A549 (cell line): ENCODE measurements at regions not wholly inside any gene's neighbourhood (a gene's known extent, or its start where the extent isn't known, plus 50 kb on each side); places are given as distances from the start of the nearest gene placed in this dataset.

Experiments
- ATAC-seq, 2 experiments: fragments of 200-7000 bp in 1 of 2; fragments of >200 bp in 1 of 2; cut with Nextera tagmentation in 1 of 2; cut with Tn5 transposase in 1 of 2; 3 replicates each; pipeline versions ENCODE4 v1.8.0 to v1.9.1; 2018 to 2020; ENCODE audit warnings: mild to moderate bottlenecking in 1 of 2, moderate library complexity in 1 of 2
- CTCF ChIA-PET: fragments of 300-600 bp; sonication (Branson Sonifier 250); formaldehyde crosslinking; extraction: SDS; loops from one replicate; lab custom pipeline; 2021; ENCODE audit warnings: antibody characterized with exemption, inconsistent platforms; lab: Yijun Ruan, JAX
- POLR2A ChIA-PET: fragments of 350-600 bp; formaldehyde crosslinking; extraction: SDS; loops from one replicate; lab custom pipeline; 2021; ENCODE audit warnings: antibody characterized with exemption, inconsistent platforms; lab: Yijun Ruan, JAX
- DNase-seq, 2 experiments: peaks; one replicate each; pipeline versions ENCODE4 v3.0.0 to v3.0.0-alpha.2; 2011 to 2016; ENCODE audit warnings: low read depth in 1 of 2, low spot score in 1 of 2
- FAIRE-seq: peaks from 2 replicates; lab custom pipeline; 2011; peaks lifted over from hg19 to GRCh38; lab: Jason Lieb, UNC
- H3K27ac ChIP-seq, 2 experiments: fragments of >200 bp; sonication (Bioruptor Twin); formaldehyde crosslinking; 3 replicates each; pipeline ENCODE4 v1.5.1; 2016 to 2017
- H3K4me1 ChIP-seq: fragments of >200 bp; sonication (Bioruptor Twin); formaldehyde crosslinking; 3 replicates; pipeline ENCODE4 v1.6.1; 2016
- H3K4me2 ChIP-seq: fragments of >200 bp; sonication (Bioruptor Twin); formaldehyde crosslinking; 3 replicates; pipeline ENCODE4 v1.6.1; 2016
- H3K4me3 ChIP-seq: fragments of >200 bp; sonication (Bioruptor Twin); formaldehyde crosslinking; 3 replicates; pipeline ENCODE4 v1.5.1; 2016
- H3K9me3 ChIP-seq: fragments of >200 bp; sonication (Bioruptor Twin); formaldehyde crosslinking; 3 replicates; pipeline ENCODE4 v1.6.1; 2016
- ATOH8 ChIP-seq: fragments of 250-450 bp; sonication (Bioruptor Pico); IDR thresholded peaks from 2 replicates; pipeline ENCODE4 v1.5.0; 2020; ENCODE audit warnings: low read depth, mild to moderate bottlenecking, moderate library complexity
- CEBPB ChIP-seq, 2 experiments: fragments of >200 bp in 1 of 2; sonication (Bioruptor Twin) in 1 of 2; formaldehyde crosslinking in 1 of 2; IDR thresholded peaks; 2 replicates each; pipeline ENCODE4 v1.6.1; 2012 to 2016
- ELK1 ChIP-seq: fragments of 150-350 bp; IDR thresholded peaks from 2 replicates; pipeline ENCODE4 v1.6.1; 2014; ENCODE audit warnings: low read depth, mild to moderate bottlenecking, low read length
- ESRRA ChIP-seq: fragments of 150-350 bp; IDR thresholded peaks from 2 replicates; pipeline ENCODE4 v1.6.1; 2014; ENCODE audit warnings: mild to moderate bottlenecking, low read length, borderline replicate concordance
- FOXS1 ChIP-seq: fragments of 250-450 bp; sonication (Bioruptor Pico); IDR thresholded peaks from 2 replicates; pipeline ENCODE4 v1.5.0; 2020; ENCODE audit warnings: mild to moderate bottlenecking, moderate library complexity
- HES2 ChIP-seq: fragments of >200 bp; sonication (Bioruptor Twin); formaldehyde crosslinking; IDR thresholded peaks from 2 replicates; pipeline ENCODE4 v1.6.1; 2016
- JUNB ChIP-seq: fragments of >200 bp; sonication (Bioruptor Twin); formaldehyde crosslinking; IDR thresholded peaks from 2 replicates; pipeline ENCODE4 v1.6.1; 2016
- MAFK ChIP-seq: fragments of 450-650 bp; IDR thresholded peaks from 2 replicates; pipeline ENCODE4 v1.6.1; 2014; ENCODE audit not compliant: partially characterized antibody
- TFCP2L1 ChIP-seq: fragments of 250-450 bp; sonication (Bioruptor Pico); IDR thresholded peaks from 2 replicates; pipeline ENCODE4 v1.5.0; 2021; ENCODE audit warnings: mild to moderate bottlenecking
- ZFP36 ChIP-seq: fragments of 450-650 bp; IDR thresholded peaks from 2 replicates; pipeline ENCODE4 v1.6.1; 2014; ENCODE audit warnings: borderline replicate concordance; ENCODE audit not compliant: partially characterized antibody
- WGBS: methylation state at CpG from one replicate; pipeline ENCODE4 v1.1.6; 2017; ENCODE audit errors: missing lambda C conversion rate; 5-methylcytosine and 5-hydroxymethylcytosine counted together

- ChIA-PET POLR2A (no interaction called here), CTCF (interaction anchor here (0.7 kb wide), 1 partner anchor 561 kb away, joined by 4 read pairs; no protein-coding TSS in a partner anchor)
- Histone ChIP-seq H3K9me3 (no peaks in the 10 kb centered on the region), H3K27ac (no peak overlapping the region), H3K4me1 (no peaks in the 10 kb centered on the region), H3K4me3 (no peak overlapping the region), H3K4me2 (no peak overlapping the region)
- no CpG with 5 or more reads among the region's 2 CpGs for WGBS
- no peak for DNase-seq
- ATAC-seq: no peak
- no peak for FAIRE-seq
- TF ChIP-seq MAFK (no peak), ATOH8 (no peak), ESRRA (no peak)
These were observed 271.4 kb downstream of the SPRY1 start for GRCh38 chr4:123667991-123668390.

- Histone ChIP-seq H3K4me1 (peaks cover 3% of the 10 kb centered on the region; the same call in 1 of the 3 replicates), H3K9me3 (no peaks in the 10 kb centered on the region), H3K4me2 (no peak overlapping the region), H3K4me3 (no peak overlapping the region), H3K27ac (no peak overlapping the region)
- no peak for FAIRE-seq
- no peak for ATAC-seq
- TF ChIP-seq ELK1: no peak
- peak; percentile 78 for TF ChIP-seq MAFK
- WGBS: 93% methylated on average over 4 of the region's 4 CpGs
- ChIA-PET POLR2A (no interaction called here), CTCF (interaction anchor here (0.7 kb wide), 1 partner anchor 11 kb away, joined by 6 read pairs; no protein-coding TSS in a partner anchor)
- DNase-seq: no peak
These were observed 275.2 kb downstream of the SPRY1 start for GRCh38 chr4:123671636-123672404.

- no peak overlapping the region for H3K4me3 ChIP-seq
- H3K4me2 ChIP-seq: peak overlapping the region; percentile 29; the same call in 1 of the 3 replicates
- no peaks in the 10 kb centered on the region for H3K9me3 ChIP-seq
- TF ChIP-seq JUNB (peak; percentile 50; the same call in 1 of the 2 replicates), CEBPB (IDR thresholded peaks at IDR 0.05) (peak; percentile 26 to 67; a peak in 2 of 4 replicates), FOXS1 (no peak)
- ChIA-PET CTCF (no interaction called here), POLR2A (no interaction called here)
- FAIRE-seq (no peak), ATAC-seq (no peak), DNase-seq (peak in 1 of 2 experiments; percentile 3)
- H3K4me1 ChIP-seq: peaks cover 3% of the 10 kb centered on the region; the same call in 1 of the 3 replicates
- peak overlapping the region in 1 of 2 experiments; percentile 49; a peak in 2 of 6 replicates for H3K27ac ChIP-seq
- WGBS: 43% methylated on average over 3 of the region's 3 CpGs
These were observed 276.4 kb downstream of the SPRY1 start for GRCh38 chr4:123672987-123673386.

GRCh38 chr4:123673971-123674370, 277.4 kb downstream of the SPRY1 start:
- ATAC-seq (no peak), DNase-seq (no peak), FAIRE-seq (no peak)
- H3K27ac ChIP-seq: no peak overlapping the region; a peak in 1 of 6 replicates
- ChIA-PET POLR2A (no interaction called here), CTCF (no interaction called here)
- no peak overlapping the region for H3K4me3 ChIP-seq
- TF ChIP-seq FOXS1 (no peak), ELK1 (no peak), MAFK (no peak), HES2 (no peak), TFCP2L1 (CRISPR knock-in tag) (no peak), ZFP36 (no peak)
- H3K4me1 ChIP-seq: peaks cover 3% of the 10 kb centered on the region; the same call in 1 of the 3 replicates
- H3K4me2 ChIP-seq: no peak overlapping the region
- no peaks in the 10 kb centered on the region for H3K9me3 ChIP-seq
- WGBS: 85% methylated on average over 2 of the region's 2 CpGs
